Gastroesophageal sphincter (tissue), 4 donors: ENCODE measurements at regions not wholly inside any gene's neighbourhood (a gene's known extent, or its start where the extent isn't known, plus 50 kb on each side); places are given as distances from the start of the nearest gene placed in this dataset.

Experiments
- ATAC-seq: fragments of 150-250 bp; one replicate; pipeline ENCODE4 v1.9.1; 2016; ENCODE audit warnings: mild to moderate bottlenecking, moderate library complexity
- H3K27ac ChIP-seq, 4 donors: fragments of 200-600 bp; sonication (generic) in 3 of 4; 1 replicate in 3 of 4; 2 replicates in 1 of 4; pipeline ENCODE4 v1.5.1; 2016 to 2019
- H3K27me3 ChIP-seq: fragments of 200-600 bp; sonication (generic); one replicate; pipeline ENCODE4 v1.5.1; 2019
- H3K36me3 ChIP-seq, 2 donors: fragments of 200-600 bp; sonication (generic); one replicate each; pipeline ENCODE4 v1.5.1; 2019; ENCODE audit warnings: control low read depth in 1 of 2
- H3K4me1 ChIP-seq, 3 donors: fragments of 200-600 bp; sonication (generic); 1 replicate in 2 of 3; 2 replicates in 1 of 3; pipeline ENCODE4 v1.5.1; 2016 to 2019; ENCODE audit warnings: control low read depth in 2 of 3
- H3K4me3 ChIP-seq, 2 donors: fragments of 200-600 bp; sonication (generic); one replicate each; pipeline ENCODE4 v1.5.1; 2019; ENCODE audit warnings: mild to moderate bottlenecking in 1 of 2, moderate library complexity in 1 of 2
- H3K9me3 ChIP-seq, 3 donors: fragments of 200-600 bp; sonication (generic); one replicate each; pipeline ENCODE4 v1.5.1; 2017 to 2019; ENCODE audit warnings: control low read depth in 2 of 3
- CTCF ChIP-seq, 4 experiments: fragments of 200-600 bp in 2 of 4; fragments of 450-650 bp in 2 of 4; sonication (generic) in 1 of 4; IDR thresholded peaks; one replicate each; pipeline ENCODE4 v1.5.1; 2017 to 2019; ENCODE audit warnings: antibody characterized with exemption in 4 of 4, mild to moderate bottlenecking in 2 of 4, moderate library complexity in 2 of 4
- EP300 ChIP-seq: sonication (generic); formaldehyde crosslinking; IDR thresholded peaks from one replicate; pipeline ENCODE4 v1.6.1; 2017; ENCODE audit warnings: antibody characterized with exemption, mild to moderate bottlenecking
- POLR2A ChIP-seq, 2 donors: fragments of 450-650 bp; IDR thresholded peaks; one replicate each; pipeline ENCODE4 v1.6.1; 2017; ENCODE audit warnings: antibody characterized with exemption in 2 of 2, mild to moderate bottlenecking in 2 of 2, moderate library complexity in 1 of 2
- POLR2AphosphoS5 ChIP-seq: sonication (generic); formaldehyde crosslinking; IDR thresholded peaks from one replicate; pipeline ENCODE4 v1.6.1; 2017; ENCODE audit warnings: antibody characterized with exemption
- WGBS, 2 donors: methylation state at CpG; one replicate each; pipeline ENCODE4 v1.1.5; 2018; ENCODE audit warnings: low coverage in 1 of 2; 5-methylcytosine and 5-hydroxymethylcytosine counted together

DNA sequence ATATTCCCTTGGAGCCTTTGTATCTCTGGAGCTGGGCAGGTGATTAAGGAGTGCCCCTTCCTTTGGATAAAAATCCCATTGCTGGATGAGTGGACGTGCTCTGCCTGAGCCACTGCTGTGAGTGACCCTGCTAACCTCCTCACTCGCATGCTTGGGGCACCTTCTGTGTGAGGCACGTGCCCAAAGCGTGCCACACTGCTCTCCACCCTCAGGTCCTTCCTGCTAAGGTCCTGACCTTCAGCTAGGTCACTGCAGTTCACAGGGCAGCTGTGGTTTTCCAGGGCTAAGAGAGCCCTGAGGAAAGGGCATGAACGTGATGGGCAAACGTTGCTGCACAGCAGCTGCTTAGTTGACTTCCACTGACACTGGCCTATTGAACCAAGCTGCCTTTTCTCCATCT lies 204.4 kb upstream of the COBL start:
- no peaks in the 10 kb centered on the region for H3K9me3 ChIP-seq
- no peaks in the 10 kb centered on the region for H3K36me3 ChIP-seq
- TF ChIP-seq POLR2A (IDR thresholded peaks at IDR 0.05) (no peak), EP300 (no peak), POLR2AphosphoS5 (no peak), CTCF (IDR thresholded peaks at IDR 0.05) (no peak)
- no peak overlapping the region for H3K4me3 ChIP-seq
- H3K4me1 ChIP-seq: no peaks in the 10 kb centered on the region
- no peaks in the 10 kb centered on the region for H3K27me3 ChIP-seq
- WGBS, 2 donors: 60% methylated on average over 1 of the region's 6 CpGs; no CpG with 5 or more reads in 1 of the 2 donors
- ATAC-seq: no peak
- no peak overlapping the region for H3K27ac ChIP-seq

DNA sequence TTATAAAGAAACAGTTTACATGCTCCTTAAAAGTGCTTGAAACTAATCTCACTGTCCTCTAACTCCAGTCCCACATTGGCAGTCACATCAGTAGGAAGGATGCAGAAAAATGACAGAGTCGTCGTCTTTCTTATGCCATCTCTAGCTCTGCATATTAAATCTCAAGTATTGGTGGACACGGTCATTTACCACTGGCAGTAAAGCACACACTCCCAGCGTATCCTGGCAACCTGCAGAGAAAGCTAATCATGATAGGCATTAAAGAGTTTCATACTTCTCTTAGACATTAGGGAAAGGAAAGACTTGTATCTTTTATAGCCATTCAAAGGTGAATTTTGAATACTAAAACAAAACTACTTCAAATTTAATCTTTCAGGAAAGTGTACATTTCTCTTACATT lies 202.0 kb upstream of the COBL start:
- no peak for ATAC-seq
- no peaks in the 10 kb centered on the region for H3K9me3 ChIP-seq
- no peaks in the 10 kb centered on the region for H3K27me3 ChIP-seq
- H3K4me3 ChIP-seq: no peak overlapping the region
- TF ChIP-seq CTCF (IDR thresholded peaks at IDR 0.05) (no peak), POLR2A (IDR thresholded peaks at IDR 0.05) (no peak), POLR2AphosphoS5 (no peak), EP300 (no peak)
- H3K27ac ChIP-seq: no peak overlapping the region
- WGBS, 2 donors: 81 to 92% methylated on average over 4 of the region's 4 CpGs
- no peaks in the 10 kb centered on the region for H3K36me3 ChIP-seq
- H3K4me1 ChIP-seq: no peaks in the 10 kb centered on the region

DNA sequence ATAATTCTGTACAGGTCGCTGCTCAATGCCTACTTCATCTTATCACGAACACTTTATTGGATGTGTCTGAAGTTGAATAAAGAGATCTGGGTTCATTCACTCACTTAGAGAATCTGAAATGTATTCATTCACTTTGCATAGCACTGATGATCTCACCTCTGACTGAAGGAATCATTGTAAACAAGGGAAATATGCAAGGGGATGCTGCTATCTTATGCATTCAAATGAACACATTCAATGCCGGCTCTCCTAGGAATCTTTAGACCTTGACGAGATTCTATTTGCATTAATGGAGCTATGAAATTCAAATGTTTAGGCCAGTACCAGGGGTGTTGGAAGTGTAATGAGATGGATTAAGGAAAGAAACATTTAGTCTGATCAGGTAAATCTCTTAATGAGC lies 200.6 kb upstream of the COBL start:
- WGBS, 2 donors: 65 to 78% methylated on average over 2 to 4 of the region's 4 CpGs
- H3K27me3 ChIP-seq: no peaks in the 10 kb centered on the region
- no peak for TF ChIP-seq POLR2AphosphoS5
- TF ChIP-seq POLR2A (IDR thresholded peaks at IDR 0.05): no peak
- TF ChIP-seq EP300: no peak
- TF ChIP-seq CTCF (IDR thresholded peaks at IDR 0.05): no peak

DNA sequence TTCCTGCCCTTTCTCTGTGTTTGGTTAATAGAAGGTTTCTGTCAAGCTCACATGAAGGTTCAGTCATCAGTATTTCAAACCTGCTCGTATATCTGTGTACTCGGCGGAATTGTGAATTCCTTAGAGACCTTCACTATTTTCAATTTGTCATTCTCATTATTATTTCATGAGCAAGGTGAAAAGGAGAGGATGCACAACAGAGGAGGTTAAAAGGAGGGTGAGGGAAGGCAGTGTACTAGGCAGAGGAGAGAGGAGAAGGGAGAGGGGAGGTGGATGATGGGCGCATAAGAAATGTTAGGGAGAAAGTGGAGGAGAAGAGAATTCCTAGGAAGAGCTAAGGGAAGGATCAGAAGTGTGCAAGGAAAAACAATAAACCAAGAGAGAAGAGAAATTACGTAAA lies 185.0 kb upstream of the COBL start:
- 60 to 76% methylated on average over 3 to 5 of the region's 5 CpGs for WGBS, 2 donors
- Histone ChIP-seq H3K27me3 (no peaks in the 10 kb centered on the region), H3K9me3 (no peaks in the 10 kb centered on the region), H3K4me1 (no peaks in the 10 kb centered on the region), H3K36me3 (no peaks in the 10 kb centered on the region), H3K4me3 (no peak overlapping the region), H3K27ac (no peak overlapping the region)
- ATAC-seq: no peak
- no peak for TF ChIP-seq CTCF (IDR thresholded peaks at IDR 0.05)
- TF ChIP-seq POLR2A (IDR thresholded peaks at IDR 0.05): no peak
- no peak for TF ChIP-seq POLR2AphosphoS5

More for the DNA sequence above, 200.6 kb upstream of the COBL start:
- no peaks in the 10 kb centered on the region for H3K4me1 ChIP-seq
- no peak overlapping the region for H3K4me3 ChIP-seq
- no peak overlapping the region for H3K27ac ChIP-seq
- ATAC-seq: no peak
- no peaks in the 10 kb centered on the region for H3K36me3 ChIP-seq
- H3K9me3 ChIP-seq: no peaks in the 10 kb centered on the region

DNA sequence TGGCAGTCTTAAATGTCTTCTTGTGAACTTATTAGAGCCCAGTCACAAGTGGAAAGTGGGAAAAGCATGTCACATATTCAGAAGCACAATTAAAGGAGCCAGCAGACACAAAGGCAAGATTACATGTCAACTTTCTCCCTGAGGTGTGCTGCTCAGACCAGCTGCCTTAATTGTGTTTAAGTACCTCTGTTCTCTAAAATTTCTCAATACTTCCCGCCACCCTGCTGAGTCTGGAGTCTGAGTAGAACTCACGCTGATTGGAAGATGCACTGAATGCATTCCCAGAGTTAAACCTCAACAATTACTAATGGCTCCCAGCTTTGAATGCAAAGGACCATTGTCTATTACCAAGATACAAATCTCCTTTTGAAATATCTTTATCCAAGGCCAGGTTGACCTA lies 166.4 kb upstream of the COBL start:
- H3K36me3 ChIP-seq: no peaks in the 10 kb centered on the region
- WGBS, 2 donors: 89 to 100% methylated on average over 1 to 2 of the region's 2 CpGs
- peaks cover 4% of the 10 kb centered on the region for H3K27me3 ChIP-seq
- no peaks in the 10 kb centered on the region for H3K9me3 ChIP-seq
- TF ChIP-seq POLR2A (IDR thresholded peaks at IDR 0.05) (no peak), CTCF (IDR thresholded peaks at IDR 0.05) (no peak), EP300 (no peak), POLR2AphosphoS5 (no peak)
- H3K4me1 ChIP-seq: no peaks in the 10 kb centered on the region
- no peak overlapping the region for H3K4me3 ChIP-seq
- no peak overlapping the region for H3K27ac ChIP-seq
- no peak for ATAC-seq
